Activated CD8-positive, alpha-beta T cell treated with anti-CD3 and anti-CD28 coated beads for 36 hours (primary cell): ENCODE measurements at regions not wholly inside any gene's neighbourhood (a gene's known extent, or its start where the extent isn't known, plus 50 kb on each side); places are given as distances from the start of the nearest gene placed in this dataset.

Source experiments
- ATAC-seq: fragments of 200-7000 bp; cut with Tn5 transposase; one replicate; pipeline ENCODE4 v1.10.0; 2021; ENCODE audit warnings: mild to moderate bottlenecking, moderate library complexity
- CTCF ChIA-PET: fragments of 350-600 bp; sonication (Branson Sonifier 250); formaldehyde crosslinking; loops from one replicate; lab custom pipeline; 2021; ENCODE audit warnings: antibody characterized with exemption; lab: Charles Lee
- POLR2A ChIA-PET: fragments of 350-600 bp; sonication (Branson Sonifier 250); formaldehyde crosslinking; loops from one replicate; lab custom pipeline; 2021; ENCODE audit warnings: antibody characterized with exemption; lab: Charles Lee
- DNase-seq: peaks from one replicate; pipeline ENCODE4 v3.0.0-alpha.2; 2020
- H3K27ac Mint-ChIP-seq: one replicate; pipeline ENCODE4 v1.8.0; 2021; ENCODE audit warnings: mild to moderate bottlenecking, mixed read lengths
- H3K27me3 Mint-ChIP-seq: one replicate; pipeline ENCODE4 v1.8.0; 2021; ENCODE audit warnings: mixed read lengths
- H3K36me3 Mint-ChIP-seq: one replicate; pipeline ENCODE4 v1.8.0; 2021; ENCODE audit warnings: low read depth, mixed read lengths
- H3K4me1 Mint-ChIP-seq: one replicate; pipeline ENCODE4 v1.8.0; 2021; ENCODE audit warnings: low read depth, mixed read lengths
- H3K4me3 Mint-ChIP-seq: one replicate; pipeline ENCODE4 v1.8.0; 2021; ENCODE audit warnings: mild to moderate bottlenecking, moderate library complexity, mixed read lengths
- H3K9me3 Mint-ChIP-seq: one replicate; pipeline ENCODE4 v1.8.0; 2021; ENCODE audit warnings: mixed read lengths
- CTCF ChIP-seq: fragments of 200-600 bp; IDR thresholded peaks from one replicate; pipeline ENCODE4 v1.8.0; 2022; ENCODE audit warnings: antibody characterized with exemption, mild to moderate bottlenecking
- intact Hi-C: fragments of 100-400 bp; cut with micrococcal nuclease; formaldehyde crosslinking; loops from one replicate; pipeline ENCODE4 v1.10.0; 2022

GRCh38 chr4:11139871-11140270, 288.8 kb downstream of the HS3ST1 start:
- POLR2A ChIA-PET, result no interaction called here
- H3K4me1 Mint-ChIP-seq, result no peaks in the 10 kb centered on the region
- TF ChIP-seq CTCF, result no peak
- CTCF ChIA-PET, result no interaction called here
- no peaks in the 10 kb centered on the region for H3K36me3 Mint-ChIP-seq
- intact Hi-C loops, result no loop called here
- DNase-seq (no peak), ATAC-seq (no peak)
- no peak overlapping the region for H3K4me3 Mint-ChIP-seq
- no peak overlapping the region for H3K27ac Mint-ChIP-seq
- no peaks in the 10 kb centered on the region for H3K9me3 Mint-ChIP-seq
- H3K27me3 Mint-ChIP-seq, result no peaks in the 10 kb centered on the region

GRCh38 chr4:11138964-11139363, 289.7 kb downstream of the HS3ST1 start:
- H3K27me3 Mint-ChIP-seq, result no peaks in the 10 kb centered on the region
- no peaks in the 10 kb centered on the region for H3K36me3 Mint-ChIP-seq
- TF ChIP-seq CTCF, result no peak
- H3K4me3 Mint-ChIP-seq, result no peak overlapping the region
- H3K4me1 Mint-ChIP-seq, result no peaks in the 10 kb centered on the region
- no peak overlapping the region for H3K27ac Mint-ChIP-seq
- DNase-seq, result no peak
- POLR2A ChIA-PET, result no interaction called here
- ATAC-seq, result no peak
- intact Hi-C loops, result no loop called here
- CTCF ChIA-PET, result no interaction called here
- H3K9me3 Mint-ChIP-seq, result no peaks in the 10 kb centered on the region

GRCh38 chr4:11134705-11135104, 294.0 kb downstream of the HS3ST1 start:
- CTCF ChIA-PET, result no interaction called here

GRCh38 chr4:11133868-11134267, 294.8 kb downstream of the HS3ST1 start:
- H3K27ac Mint-ChIP-seq, result no peak overlapping the region
- DNase-seq, result no peak
- ATAC-seq, result no peak
- ChIA-PET CTCF (no interaction called here), POLR2A (no interaction called here)
- H3K27me3 Mint-ChIP-seq, result no peaks in the 10 kb centered on the region
- H3K36me3 Mint-ChIP-seq, result no peaks in the 10 kb centered on the region
- H3K9me3 Mint-ChIP-seq, result peaks cover 4% of the 10 kb centered on the region
- intact Hi-C loops, result no loop called here
- H3K4me1 Mint-ChIP-seq, result no peaks in the 10 kb centered on the region
- no peak for TF ChIP-seq CTCF
- no peak overlapping the region for H3K4me3 Mint-ChIP-seq

More at GRCh38 chr4:11134705-11135104, 294.0 kb downstream of the HS3ST1 start:
- POLR2A ChIA-PET, result no interaction called here
- Mint-ChIP-seq H3K36me3 (no peaks in the 10 kb centered on the region), H3K27ac (no peak overlapping the region), H3K4me3 (no peak overlapping the region), H3K4me1 (no peaks in the 10 kb centered on the region), H3K9me3 (peaks cover 4% of the 10 kb centered on the region), H3K27me3 (no peaks in the 10 kb centered on the region)
- no peak for ATAC-seq
- intact Hi-C loops, result no loop called here
- no peak for TF ChIP-seq CTCF
- no peak for DNase-seq

GRCh38 chr4:11132478-11132877, 296.2 kb downstream of the HS3ST1 start:
- ATAC-seq (no peak), DNase-seq (no peak)
- ChIA-PET CTCF (no interaction called here), POLR2A (no interaction called here)
- H3K4me1 Mint-ChIP-seq, result no peaks in the 10 kb centered on the region
- intact Hi-C loops, result no loop called here
- H3K27me3 Mint-ChIP-seq, result no peaks in the 10 kb centered on the region
- no peak overlapping the region for H3K27ac Mint-ChIP-seq
- peaks cover 4% of the 10 kb centered on the region for H3K9me3 Mint-ChIP-seq
- no peak overlapping the region for H3K4me3 Mint-ChIP-seq
- no peaks in the 10 kb centered on the region for H3K36me3 Mint-ChIP-seq
- no peak for TF ChIP-seq CTCF
